IMR-90 (cell line): ENCODE measurements at regions not wholly inside any gene's neighbourhood (a gene's known extent, or its start where the extent isn't known, plus 50 kb on each side); places are given as distances from the start of the nearest gene placed in this dataset.

Source experiments
- POLR2A ChIP-seq: IDR thresholded peaks from 2 replicates; pipeline ENCODE4 v1.6.1; 2012; ENCODE audit warnings: mild to moderate bottlenecking, low read depth, low read length
- RAD21 ChIP-seq: IDR thresholded peaks from 2 replicates; pipeline ENCODE4 v1.6.1; 2012; ENCODE audit warnings: low read length, improper control_type of control experiment
- SMC3 ChIP-seq: fragments of 150-350 bp; IDR thresholded peaks from 2 replicates; pipeline ENCODE4 v1.6.1; 2016; ENCODE audit warnings: low read depth, mild to moderate bottlenecking, antibody characterized with exemption, low read length, moderate library complexity
- TF ChIP-seq, protein P1 (sequence below): conservative IDR thresholded peaks from 2 replicates; pipeline ENCODE4 v1.5.1; 2012; ENCODE audit warnings: mild to moderate bottlenecking, low read depth, low read length, improper control_type of control experiment

DNA sequence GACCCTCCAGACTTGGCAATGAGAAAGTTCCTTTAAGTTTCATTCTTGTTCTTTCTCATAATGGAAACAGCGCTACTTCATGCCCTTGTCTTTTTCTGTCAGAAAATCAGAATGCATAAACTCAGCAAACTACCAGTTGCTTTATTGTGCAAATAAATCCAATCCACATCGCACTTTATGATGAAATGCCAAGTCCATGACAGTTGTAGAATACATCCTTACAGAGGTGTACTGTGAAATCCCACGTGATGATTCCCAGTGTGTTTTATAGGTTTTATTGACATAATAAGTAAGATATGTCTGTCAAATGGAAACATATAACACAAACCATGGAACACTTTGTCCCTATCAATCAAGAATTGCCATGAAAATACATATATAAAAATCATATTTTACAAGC, 295.0 kb downstream of the PCDH7 start:
- TF ChIP-seq, protein P1, sequence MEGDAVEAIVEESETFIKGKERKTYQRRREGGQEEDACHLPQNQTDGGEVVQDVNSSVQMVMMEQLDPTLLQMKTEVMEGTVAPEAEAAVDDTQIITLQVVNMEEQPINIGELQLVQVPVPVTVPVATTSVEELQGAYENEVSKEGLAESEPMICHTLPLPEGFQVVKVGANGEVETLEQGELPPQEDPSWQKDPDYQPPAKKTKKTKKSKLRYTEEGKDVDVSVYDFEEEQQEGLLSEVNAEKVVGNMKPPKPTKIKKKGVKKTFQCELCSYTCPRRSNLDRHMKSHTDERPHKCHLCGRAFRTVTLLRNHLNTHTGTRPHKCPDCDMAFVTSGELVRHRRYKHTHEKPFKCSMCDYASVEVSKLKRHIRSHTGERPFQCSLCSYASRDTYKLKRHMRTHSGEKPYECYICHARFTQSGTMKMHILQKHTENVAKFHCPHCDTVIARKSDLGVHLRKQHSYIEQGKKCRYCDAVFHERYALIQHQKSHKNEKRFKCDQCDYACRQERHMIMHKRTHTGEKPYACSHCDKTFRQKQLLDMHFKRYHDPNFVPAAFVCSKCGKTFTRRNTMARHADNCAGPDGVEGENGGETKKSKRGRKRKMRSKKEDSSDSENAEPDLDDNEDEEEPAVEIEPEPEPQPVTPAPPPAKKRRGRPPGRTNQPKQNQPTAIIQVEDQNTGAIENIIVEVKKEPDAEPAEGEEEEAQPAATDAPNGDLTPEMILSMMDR: no peak
- TF ChIP-seq POLR2A (no peak), RAD21 (no peak), SMC3 (no peak)
